SK-N-SH (cell line): ENCODE measurements at regions not wholly inside any gene's neighbourhood (a gene's known extent, or its start where the extent isn't known, plus 50 kb on each side); places are given as distances from the start of the nearest gene placed in this dataset.

ENCODE experiments used
- ELF1 ChIP-seq: IDR thresholded peaks from 2 replicates; pipeline ENCODE4 v1.4.0; 2012
- EP300 ChIP-seq, 2 experiments: IDR thresholded peaks; 2 replicates each; pipeline versions ENCODE4 v1.4.0 to v1.6.1; 2012; ENCODE audit warnings: borderline replicate concordance in 1 of 2, low read depth in 1 of 2, low read length in 1 of 2
- FOXJ3 ChIP-seq: sonication (generic); formaldehyde crosslinking; IDR thresholded peaks from 2 replicates; pipeline ENCODE4 v1.5.1; 2020; ENCODE audit warnings: mild to moderate bottlenecking, missing genetic modification reagents
- POLR2AphosphoS5 ChIP-seq: IDR thresholded peaks from 2 replicates; pipeline ENCODE4 v1.6.1; 2012; ENCODE audit warnings: low read depth, low read length
- RAD21 ChIP-seq: IDR thresholded peaks from 2 replicates; pipeline ENCODE4 v1.6.1; 2012; ENCODE audit warnings: mild to moderate bottlenecking, low read length
- SIN3A ChIP-seq: IDR thresholded peaks from 2 replicates; pipeline ENCODE4 v1.6.1; 2012; ENCODE audit warnings: low read depth, mild to moderate bottlenecking, low read length, moderate library complexity, borderline replicate concordance
- TEAD4 ChIP-seq: IDR thresholded peaks from 2 replicates; pipeline ENCODE4 v1.4.0; 2012; ENCODE audit warnings: mild to moderate bottlenecking, borderline replicate concordance; ENCODE audit not compliant: insufficient read depth
- YY1 ChIP-seq: IDR thresholded peaks from 2 replicates; pipeline ENCODE4 v1.4.0; 2012; ENCODE audit warnings: low read depth, mild to moderate bottlenecking
- TF ChIP-seq, protein P1 (sequence below): fragments of 200-600 bp; sonication (generic); IDR thresholded peaks from 2 replicates; pipeline ENCODE4 v1.6.1; 2017; ENCODE audit warnings: antibody characterized with exemption, mild to moderate bottlenecking, moderate library complexity
- TF ChIP-seq, protein P2 (sequence below): IDR thresholded peaks from 2 replicates; pipeline ENCODE4; 2012

DNA sequence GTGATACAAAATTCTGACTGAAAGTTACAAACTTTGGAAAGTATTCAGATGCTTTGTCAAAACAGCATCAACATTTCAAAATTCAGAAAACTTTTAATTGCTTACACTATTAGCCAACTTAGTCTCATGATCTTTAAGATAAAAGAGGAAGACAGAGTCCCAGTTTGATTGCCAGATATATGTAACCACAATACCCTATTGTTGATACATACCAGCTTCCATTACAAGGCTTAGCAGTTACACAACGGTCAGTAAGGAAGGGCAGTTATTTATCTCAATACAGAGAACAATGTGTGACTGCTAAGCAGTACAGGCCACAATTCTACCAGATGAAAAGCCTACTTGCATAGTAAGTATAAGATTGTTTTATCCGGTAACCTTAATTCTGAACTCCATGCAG is 138.4 kb downstream of the SPANXN3 start:
- no peak for TF ChIP-seq EP300 (IDR thresholded peaks at IDR 0.05; ENCODE audit: borderline replicate concordance in 1 of 2, low read depth in 1 of 2, low read length in 1 of 2)
- TF ChIP-seq, protein P1, sequence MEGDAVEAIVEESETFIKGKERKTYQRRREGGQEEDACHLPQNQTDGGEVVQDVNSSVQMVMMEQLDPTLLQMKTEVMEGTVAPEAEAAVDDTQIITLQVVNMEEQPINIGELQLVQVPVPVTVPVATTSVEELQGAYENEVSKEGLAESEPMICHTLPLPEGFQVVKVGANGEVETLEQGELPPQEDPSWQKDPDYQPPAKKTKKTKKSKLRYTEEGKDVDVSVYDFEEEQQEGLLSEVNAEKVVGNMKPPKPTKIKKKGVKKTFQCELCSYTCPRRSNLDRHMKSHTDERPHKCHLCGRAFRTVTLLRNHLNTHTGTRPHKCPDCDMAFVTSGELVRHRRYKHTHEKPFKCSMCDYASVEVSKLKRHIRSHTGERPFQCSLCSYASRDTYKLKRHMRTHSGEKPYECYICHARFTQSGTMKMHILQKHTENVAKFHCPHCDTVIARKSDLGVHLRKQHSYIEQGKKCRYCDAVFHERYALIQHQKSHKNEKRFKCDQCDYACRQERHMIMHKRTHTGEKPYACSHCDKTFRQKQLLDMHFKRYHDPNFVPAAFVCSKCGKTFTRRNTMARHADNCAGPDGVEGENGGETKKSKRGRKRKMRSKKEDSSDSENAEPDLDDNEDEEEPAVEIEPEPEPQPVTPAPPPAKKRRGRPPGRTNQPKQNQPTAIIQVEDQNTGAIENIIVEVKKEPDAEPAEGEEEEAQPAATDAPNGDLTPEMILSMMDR, result no peak
- no peak for TF ChIP-seq POLR2AphosphoS5
- TF ChIP-seq TEAD4, result no peak
- no peak for TF ChIP-seq ELF1
- no peak for TF ChIP-seq FOXJ3 (CRISPR knock-in tag)
- TF ChIP-seq, protein P2, sequence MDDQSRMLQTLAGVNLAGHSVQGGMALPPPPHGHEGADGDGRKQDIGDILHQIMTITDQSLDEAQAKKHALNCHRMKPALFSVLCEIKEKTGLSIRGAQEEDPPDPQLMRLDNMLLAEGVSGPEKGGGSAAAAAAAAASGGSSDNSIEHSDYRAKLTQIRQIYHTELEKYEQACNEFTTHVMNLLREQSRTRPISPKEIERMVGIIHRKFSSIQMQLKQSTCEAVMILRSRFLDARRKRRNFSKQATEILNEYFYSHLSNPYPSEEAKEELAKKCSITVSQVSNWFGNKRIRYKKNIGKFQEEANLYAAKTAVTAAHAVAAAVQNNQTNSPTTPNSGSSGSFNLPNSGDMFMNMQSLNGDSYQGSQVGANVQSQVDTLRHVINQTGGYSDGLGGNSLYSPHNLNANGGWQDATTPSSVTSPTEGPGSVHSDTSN, result no peak
- no peak for TF ChIP-seq SIN3A
- no peak for TF ChIP-seq RAD21
- TF ChIP-seq YY1, result no peak
